Liver (tissue), 3 donors: ENCODE measurements at regions not wholly inside any gene's neighbourhood (a gene's known extent, or its start where the extent isn't known, plus 50 kb on each side); places are given as distances from the start of the nearest gene placed in this dataset.

ENCODE experiments used
- CTCF ChIP-seq: fragments of 150-350 bp; IDR thresholded peaks from 2 replicates; pipeline ENCODE4 v1.5.1; 2017; ENCODE audit warnings: improper control_type of control experiment, low read depth, low read length; ENCODE audit not compliant: missing input control
- GABPA ChIP-seq, 2 donors: IDR thresholded peaks in 1 of 2; conservative IDR thresholded peaks in 1 of 2; 2 replicates each; pipeline ENCODE4 v1.6.1; 2016; ENCODE audit warnings: antibody characterized with exemption in 2 of 2, mild to moderate bottlenecking in 1 of 2, moderate library complexity in 1 of 2
- JUND ChIP-seq, 2 donors: IDR thresholded peaks; 2 replicates each; pipeline ENCODE4 v1.6.1; 2016; ENCODE audit warnings: antibody characterized with exemption in 2 of 2
- ZBTB33 ChIP-seq: IDR thresholded peaks from 2 replicates; pipeline ENCODE4 v1.6.1; 2016; ENCODE audit warnings: antibody characterized with exemption
- donor health status: healthy.
- donor health status: healthy.

GRCh38 chr22:23519442-23520157 lies 60.5 kb downstream of the IGLL1 start:
- no peak for TF ChIP-seq CTCF
- TF ChIP-seq JUND (IDR thresholded peaks at IDR 0.05) = no peak
- TF ChIP-seq GABPA (IDR thresholded peaks at IDR 0.05 in 1 of 2, conservative IDR thresholded peaks at IDR 0.05 in 1 of 2) = no peak
- no peak for TF ChIP-seq ZBTB33
